ENCODE measurements at regions not wholly inside any gene's neighbourhood (a gene's known extent, or its start where the extent isn't known, plus 50 kb on each side); places are given as distances from the start of the nearest gene placed in this dataset.

- TF ChIP-seq POLR2A (IDR thresholded peaks at IDR 0.05; ENCODE audit: low read length) = no peak
- TF ChIP-seq CTCF (IDR thresholded peaks at IDR 0.05) = no peak
- no peak for TF ChIP-seq BHLHE40 (IDR thresholded peaks at IDR 0.05; ENCODE audit: low read depth, low read length)
- TF ChIP-seq RARB (CRISPR knock-in tag; IDR thresholded peaks at IDR 0.05) = no peak
- no peak for TF ChIP-seq MAX (IDR thresholded peaks at IDR 0.05)
- no peak for TF ChIP-seq RAD21 (conservative IDR thresholded peaks at IDR 0.05 in 1 of 2, IDR thresholded peaks at IDR 0.05 in 1 of 2)
- TF ChIP-seq KDM5A (IDR thresholded peaks at IDR 0.05) = no peak
- no peak for TF ChIP-seq FOXS1 (CRISPR knock-in tag; IDR thresholded peaks at IDR 0.05)
- no peak for TF ChIP-seq ELK1 (IDR thresholded peaks at IDR 0.05; ENCODE audit: low read depth, low read length)
- TF ChIP-seq MYC (IDR thresholded peaks at IDR 0.05; ENCODE audit: borderline replicate concordance, low read length) = no peak
- TF ChIP-seq KDM1A (IDR thresholded peaks at IDR 0.05; ENCODE audit: low read depth) = no peak
- TF ChIP-seq ESRRA (IDR thresholded peaks at IDR 0.05; ENCODE audit: borderline replicate concordance, low read length) = no peak
- no peak for TF ChIP-seq RCOR1 (IDR thresholded peaks at IDR 0.05; ENCODE audit: low read depth, low read length)
Measured at GRCh38 chr2:160613466-160614153, 120.0 kb upstream of the RBMS1 start.
